ENCODE measurements at regions not wholly inside any gene's neighbourhood (a gene's known extent, or its start where the extent isn't known, plus 50 kb on each side); places are given as distances from the start of the nearest gene placed in this dataset.

- no peaks in the 10 kb centered on the region for H3K9me3 ChIP-seq (ENCODE audit: control insufficient read depth, insufficient read depth, low read length)
- no peaks in the 10 kb centered on the region for H3K4me1 ChIP-seq (ENCODE audit: control insufficient read depth, insufficient read depth, low read length)
- H4K91ac ChIP-seq (ENCODE audit: insufficient read depth, low read depth, low read length), result no peak overlapping the region
- POLR2A ChIA-PET (ENCODE audit: unreplicated experiment), result no interaction called here
- H3K27ac ChIP-seq (ENCODE audit: insufficient read depth, low read length), result no peak overlapping the region
- WGBS, 2 experiments (ENCODE audit: extremely low coverage in 2 of 2, insufficient read length in 1 of 2), result no CpG with 5 or more reads among the region's 2 CpGs
- no peak overlapping the region for H2BK120ac ChIP-seq (ENCODE audit: low read depth, low read length)
- no peak overlapping the region for H3K23ac ChIP-seq (ENCODE audit: low read depth, low read length)
- DNase-seq (no peak), ATAC-seq (ENCODE audit: low read depth) (no peak)
- intact Hi-C loops (cut with micrococcal nuclease) (no loop called here), in situ Hi-C loops (cut with MboI; ENCODE audit: low sequenced_read_pairs) (no loop called here), dilution Hi-C loops (cut with HindIII; ENCODE audit: low sequenced_read_pairs, unreplicated experiment) (no loop called here)
- no peaks in the 10 kb centered on the region for H3K27me3 ChIP-seq (ENCODE audit: control insufficient read depth, insufficient read depth, low read length)
- no peak overlapping the region for H3K14ac ChIP-seq (replicated peaks; ENCODE audit: low read depth, low read length)
- TF ChIP-seq POLR2A (IDR thresholded peaks at IDR 0.05; ENCODE audit: low read depth, low read length) (no peak), MAZ (IDR thresholded peaks at IDR 0.05; ENCODE audit: borderline replicate concordance, low read depth, low read length) (no peak), RFX5 (IDR thresholded peaks at IDR 0.05; ENCODE audit: low read depth, low read length) (no peak), NFE2L2 (IDR thresholded peaks at IDR 0.05; ENCODE audit: low read depth, low read length) (no peak), SMC3 (IDR thresholded peaks at IDR 0.05; ENCODE audit: low read depth, low read length) (no peak), USF2 (IDR thresholded peaks at IDR 0.05; ENCODE audit: low read depth, low read length) (no peak), ELK1 (IDR thresholded peaks at IDR 0.05; ENCODE audit: borderline replicate concordance, low read depth, low read length) (no peak), BHLHE40 (IDR thresholded peaks at IDR 0.05; ENCODE audit: low read depth, low read length) (no peak), RCOR1 (IDR thresholded peaks at IDR 0.05; ENCODE audit: insufficient replicate concordance, low read length) (no peak), FOS (IDR thresholded peaks at IDR 0.05; ENCODE audit: low read depth, low read length) (no peak), MXI1 (IDR thresholded peaks at IDR 0.05; ENCODE audit: borderline replicate concordance, low read depth, low read length) (no peak), CHD1 (IDR thresholded peaks at IDR 0.05; ENCODE audit: low read depth, low read length) (no peak)
- no peaks in the 10 kb centered on the region for H3K79me1 ChIP-seq (ENCODE audit: low read depth in 1 of 2, low read length in 2 of 2)
- H3K4ac ChIP-seq (ENCODE audit: low read depth, low read length), result no peak overlapping the region
- no peak overlapping the region for H2AFZ ChIP-seq (replicated peaks; ENCODE audit: low read length, poor library complexity)
- no peak overlapping the region for H3K56ac ChIP-seq (ENCODE audit: extremely low read depth, insufficient read depth, low read length)
- no peak overlapping the region for H2AK9ac ChIP-seq (replicated peaks; ENCODE audit: low read depth, low read length, poor library complexity)
- no peak overlapping the region for H4K5ac ChIP-seq (ENCODE audit: low read depth, low read length)
- BruUV-seq (replicated peaks), result no TSS peak
- H2BK15ac ChIP-seq (ENCODE audit: low read depth, low read length), result no peak overlapping the region
- no peak overlapping the region for H3K4me3 ChIP-seq (ENCODE audit: insufficient read depth, low read depth, low read length)
- H3K4me2 ChIP-seq (ENCODE audit: low read depth, low read length), result no peak overlapping the region
- H3K9ac ChIP-seq (ENCODE audit: low read depth, low read length), result no peak overlapping the region
- H4K8ac ChIP-seq (ENCODE audit: low read depth in 2 of 2, low read length in 2 of 2), result no peak overlapping the region
- no peak overlapping the region for H3K18ac ChIP-seq (ENCODE audit: low read depth, low read length)
- H3K36me3 ChIP-seq (ENCODE audit: control insufficient read depth, insufficient read depth, low read length), result no peaks in the 10 kb centered on the region
- CTCF ChIA-PET, result interaction anchor here (0.7 kb wide), 1 partner anchor 289 kb away, joined by 3 read pairs; no protein-coding TSS in a partner anchor
- no peaks in the 10 kb centered on the region for H4K20me1 ChIP-seq (ENCODE audit: insufficient read depth, low read length)
- H2BK5ac ChIP-seq (ENCODE audit: low read depth, low read length, poor library complexity, severe bottlenecking), result no peak overlapping the region
- no peaks in the 10 kb centered on the region for H3K9me1 ChIP-seq (ENCODE audit: insufficient read depth, low read length)
- H2BK20ac ChIP-seq (ENCODE audit: low read depth, low read length), result no peak overlapping the region
- H2AK5ac ChIP-seq (ENCODE audit: low read depth, low read length), result no peak overlapping the region
Measured at GRCh38 chr4:144450526-144450925, 195.4 kb upstream of the HHIP start.
